Hematopoietic multipotent progenitor cell treated with erythropoietin and hydrocortisone succinate and interleukin-3 and kit ligand, for 8 days (in vitro differentiated cells): ENCODE measurements at regions not wholly inside any gene's neighbourhood (a gene's known extent, or its start where the extent isn't known, plus 50 kb on each side); places are given as distances from the start of the nearest gene placed in this dataset.

ENCODE experiments used
- DNase-seq: peaks from one replicate; pipeline ENCODE4 v3.0.0-alpha.2; 2015

- no peak for DNase-seq
Measured at GRCh38 chr2:5315041-5315440, 377.1 kb upstream of the SOX11 start.

DNA sequence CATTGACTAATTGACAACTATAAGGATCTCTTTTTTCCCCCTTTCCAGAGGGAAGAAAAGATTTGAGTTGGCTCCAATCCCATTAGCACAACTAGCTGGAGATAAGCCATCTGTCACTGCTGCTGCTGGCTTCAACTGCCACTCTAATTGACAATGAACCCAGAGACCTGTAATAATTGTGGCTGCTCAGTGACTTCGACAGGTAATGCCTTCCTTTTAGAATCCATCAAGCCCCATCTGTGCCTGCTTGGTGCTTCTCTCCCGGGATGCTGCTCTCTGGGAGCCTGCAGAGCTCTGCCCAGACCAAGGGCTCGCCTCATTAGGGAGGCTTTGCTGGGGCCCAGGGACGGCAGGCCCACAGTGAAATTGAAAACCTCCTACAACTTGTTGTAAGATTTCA lies 376.7 kb upstream of the SOX11 start:
- no peak for DNase-seq

GRCh38 chr2:5316001-5316490 lies 376.1 kb upstream of the SOX11 start:
- DNase-seq = no peak

- DNase-seq = no peak
Measured at GRCh38 chr2:5319493-5319892, 372.7 kb upstream of the SOX11 start.

GRCh38 chr2:5322396-5322795 lies 369.8 kb upstream of the SOX11 start:
- DNase-seq = no peak

GRCh38 chr2:5325523-5325922 lies 366.7 kb upstream of the SOX11 start:
- DNase-seq = no peak

DNA sequence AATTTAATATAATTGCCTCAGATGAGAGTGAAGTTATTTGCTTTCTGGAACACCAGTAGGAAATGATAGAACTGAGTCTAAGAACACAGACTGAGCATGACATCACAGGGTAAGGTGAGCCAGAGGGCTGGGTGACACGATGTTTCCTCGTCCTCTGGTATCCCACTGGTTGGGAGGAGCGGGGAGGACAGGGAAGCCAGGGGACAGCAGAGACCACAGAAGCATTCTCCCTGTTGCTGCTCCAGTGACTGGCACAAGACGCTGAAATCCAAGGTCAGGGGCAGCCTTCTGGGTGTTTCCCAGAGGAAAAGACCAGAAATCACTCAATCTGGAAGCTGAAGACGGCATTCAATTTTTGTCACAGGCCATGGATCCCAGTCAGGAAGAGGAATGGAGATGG lies 363.4 kb upstream of the SOX11 start:
- no peak for DNase-seq

DNA sequence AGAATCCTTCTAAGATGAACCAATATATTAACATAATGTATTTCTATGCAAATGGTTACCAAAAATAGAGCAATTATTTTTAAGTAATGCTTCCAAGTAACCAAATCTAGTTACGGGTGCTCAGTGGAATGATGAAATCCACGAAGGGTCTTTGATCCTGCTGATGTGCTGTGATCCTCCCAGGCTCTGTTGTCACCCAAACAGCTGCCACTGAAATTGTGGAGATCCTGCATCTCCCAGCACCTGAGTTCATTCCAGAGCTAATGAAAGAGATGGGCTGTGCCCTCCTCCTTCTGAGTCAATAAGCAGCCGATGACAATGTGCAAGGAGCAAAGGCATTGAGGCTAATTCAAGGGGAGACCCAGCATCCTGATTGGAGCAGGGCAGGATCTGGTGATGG lies 362.4 kb upstream of the SOX11 start:
- DNase-seq = no peak

DNA sequence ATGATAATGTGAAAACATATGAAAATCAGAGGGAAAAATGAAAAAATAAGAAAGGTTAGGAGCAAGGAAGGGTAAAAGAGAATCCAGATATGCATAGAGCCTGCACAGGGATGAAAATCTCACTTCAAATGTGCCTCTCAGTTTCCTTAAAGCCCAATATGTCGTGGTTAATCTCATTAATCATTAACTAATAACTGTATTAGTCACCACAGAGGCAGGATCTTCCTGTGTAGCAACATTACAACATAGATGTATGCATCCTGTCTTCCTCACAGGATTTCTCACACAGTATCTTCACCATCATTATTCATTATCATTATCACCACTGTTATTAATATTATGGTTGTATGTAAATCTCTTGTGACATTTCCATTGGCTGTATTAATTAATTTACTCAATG lies 361.2 kb upstream of the SOX11 start:
- no peak for DNase-seq

GRCh38 chr2:5332925-5333324 lies 359.3 kb upstream of the SOX11 start:
- no peak for DNase-seq

GRCh38 chr2:5339473-5339872 lies 352.7 kb upstream of the SOX11 start:
- no peak for DNase-seq

GRCh38 chr2:5343785-5344335 lies 348.3 kb upstream of the SOX11 start:
- DNase-seq = no peak

- DNase-seq = no peak
Measured at GRCh38 chr2:5352286-5352685, 339.9 kb upstream of the SOX11 start.

DNA sequence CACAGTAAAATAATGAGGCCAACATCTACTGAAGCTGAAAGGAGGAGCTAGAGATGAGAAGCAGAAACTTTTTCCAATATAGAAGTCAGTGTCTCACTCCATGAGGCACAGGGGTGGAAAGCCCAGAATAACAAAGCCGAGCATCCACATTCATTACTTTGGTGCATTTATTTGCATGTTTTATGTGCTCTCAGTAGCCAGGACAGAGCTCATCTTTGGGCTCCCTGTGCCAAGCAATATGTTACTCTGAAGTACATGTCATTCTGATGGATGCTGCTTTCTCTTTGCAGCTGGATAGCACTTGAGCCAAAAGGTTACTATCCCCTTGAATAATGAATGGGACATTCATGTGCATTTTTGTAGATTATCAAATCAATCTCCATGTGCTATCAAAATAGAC lies 338.6 kb upstream of the SOX11 start:
- no peak for DNase-seq

- DNase-seq = no peak
Measured at GRCh38 chr2:5359397-5359796, 332.8 kb upstream of the SOX11 start.

DNA sequence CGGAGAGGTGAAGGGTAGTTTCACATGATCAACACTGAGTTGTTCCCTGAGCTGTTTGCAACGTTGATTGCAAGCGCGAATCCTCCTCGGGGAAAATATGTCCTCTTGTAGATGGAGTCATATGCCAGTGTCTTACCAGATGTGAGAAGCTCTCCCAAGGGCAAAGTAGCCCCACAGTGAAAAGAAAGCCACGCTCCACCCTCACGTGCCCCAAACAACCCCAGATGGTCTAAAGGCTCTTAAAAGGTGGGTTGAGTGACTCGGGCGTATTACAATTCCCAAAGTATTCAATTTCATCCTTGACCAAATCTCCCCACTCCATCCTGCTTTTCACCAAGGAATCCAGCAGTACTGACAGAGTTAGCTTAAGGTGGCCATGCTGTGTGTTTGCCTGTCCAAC lies 332.1 kb upstream of the SOX11 start:
- no peak for DNase-seq

DNA sequence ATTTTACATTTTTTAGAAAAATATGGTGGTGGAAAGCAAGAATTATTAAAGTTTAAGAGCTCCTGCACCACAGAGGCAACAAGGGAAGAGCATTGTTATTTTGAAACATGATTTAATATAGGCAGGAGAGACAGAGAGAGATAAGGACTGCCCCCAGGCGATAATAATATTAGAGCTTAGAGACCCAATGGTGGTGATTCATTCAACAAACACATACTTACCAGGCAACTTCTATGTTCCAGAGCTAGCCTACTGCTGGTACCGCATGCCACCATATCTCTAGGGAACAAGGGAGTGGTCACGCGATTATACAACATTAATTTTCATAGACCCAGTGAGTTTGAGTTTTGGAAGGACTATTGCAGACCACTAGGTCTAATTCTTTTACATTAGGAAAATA lies 327.8 kb upstream of the SOX11 start:
- no peak for DNase-seq

DNA sequence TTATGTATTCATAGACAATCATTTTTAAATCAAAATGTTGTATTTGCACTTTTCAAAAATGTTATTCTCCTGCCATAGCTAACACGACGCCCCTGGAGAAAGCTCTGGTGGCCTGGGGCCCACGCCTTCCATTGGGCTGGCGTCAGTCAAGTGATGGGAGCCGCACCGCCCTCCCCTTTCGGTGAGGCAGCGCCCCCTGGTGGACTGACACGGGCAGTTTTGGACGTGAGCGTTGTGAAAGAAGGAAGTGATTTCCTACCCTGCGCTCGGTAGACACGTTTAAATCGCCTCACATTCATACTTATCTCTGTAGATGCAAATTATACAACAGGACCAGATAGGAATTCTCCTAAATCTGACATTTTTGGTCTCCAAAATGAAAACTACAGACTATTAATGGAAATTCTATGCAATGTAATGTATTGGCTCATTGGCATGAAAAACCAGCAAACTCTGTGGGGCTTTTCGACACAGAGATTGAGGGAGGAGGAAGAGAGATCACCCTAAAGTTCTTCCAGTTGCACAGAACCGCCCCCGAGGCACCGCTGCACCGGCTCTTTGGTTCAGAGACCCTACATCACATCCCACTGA lies 326.2 kb upstream of the SOX11 start:
- DNase-seq = peak; percentile 70

DNA sequence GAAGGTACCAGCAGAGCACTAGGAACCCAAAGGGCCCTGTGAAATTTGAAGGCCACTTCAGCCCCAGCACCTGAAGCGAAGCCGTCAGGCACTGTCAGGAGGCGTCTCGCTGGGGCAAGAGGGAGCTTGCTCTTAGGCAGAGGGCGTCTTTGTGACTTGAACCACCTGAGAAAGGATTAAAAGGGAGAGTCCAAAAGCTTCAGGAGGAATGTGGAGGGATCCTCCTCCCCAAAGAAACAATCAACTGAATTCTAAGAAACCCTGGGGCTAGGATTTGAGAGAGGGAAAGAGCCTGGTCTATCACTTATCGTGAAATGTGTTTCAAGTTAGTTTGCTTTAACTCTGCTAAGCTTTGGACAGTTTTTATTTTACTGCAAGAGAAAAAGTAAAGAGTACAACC lies 324.9 kb upstream of the SOX11 start:
- DNase-seq = no peak

GRCh38 chr2:5368263-5368662 lies 323.9 kb upstream of the SOX11 start:
- DNase-seq = no peak

GRCh38 chr2:5369510-5369909 lies 322.7 kb upstream of the SOX11 start:
- DNase-seq = no peak

- DNase-seq = no peak
Measured at GRCh38 chr2:5370158-5370557, 322.0 kb upstream of the SOX11 start.

DNA sequence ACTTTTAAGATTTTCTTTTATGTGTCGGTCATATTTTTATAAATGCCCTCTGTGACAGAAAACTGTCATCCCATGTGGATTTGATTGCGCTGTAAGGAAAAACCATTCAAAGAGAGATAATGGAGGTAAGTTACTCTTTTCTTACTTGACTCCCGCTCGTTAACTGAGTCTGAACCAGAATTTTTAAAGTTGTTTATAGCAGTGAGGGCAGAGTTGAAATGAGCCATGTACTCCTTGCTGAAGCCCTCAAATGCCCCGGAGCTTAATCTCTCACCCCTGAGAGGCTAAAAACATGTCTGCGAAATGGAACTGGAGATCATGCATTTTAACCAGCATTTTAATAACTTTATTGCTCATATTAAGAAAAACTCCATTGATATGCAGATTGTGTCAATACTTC lies 320.0 kb upstream of the SOX11 start:
- no peak for DNase-seq

- no peak for DNase-seq
Measured at GRCh38 chr2:5373200-5373599, 319.0 kb upstream of the SOX11 start.

GRCh38 chr2:5374762-5375161 lies 317.4 kb upstream of the SOX11 start:
- DNase-seq = no peak
